ENCODE measurements at regions not wholly inside any gene's neighbourhood (a gene's known extent, or its start where the extent isn't known, plus 50 kb on each side); places are given as distances from the start of the nearest gene placed in this dataset.

GRCh38 chr1:8179132-8179793, 138.7 kb upstream of the SLC45A1 start:
- DNase-seq (ENCODE audit: extremely low spot score, insufficient read length, low read depth), result no peak

GRCh38 chr1:8176279-8176678, 141.6 kb upstream of the SLC45A1 start:
- FAIRE-seq, result no peak

More at GRCh38 chr1:8179132-8179793, 138.7 kb upstream of the SLC45A1 start:
- no peak for FAIRE-seq

GRCh38 chr1:8174807-8175206, 143.1 kb upstream of the SLC45A1 start:
- FAIRE-seq (no peak), DNase-seq (ENCODE audit: extremely low spot score, insufficient read length, low read depth) (no peak)

More at GRCh38 chr1:8176279-8176678, 141.6 kb upstream of the SLC45A1 start:
- DNase-seq (ENCODE audit: extremely low spot score, insufficient read length, low read depth), result no peak

GRCh38 chr1:8171751-8172464, 145.8 kb upstream of the ERRFI1 start:
- FAIRE-seq (no peak), DNase-seq (ENCODE audit: extremely low spot score, insufficient read length, low read depth) (no peak)

GRCh38 chr1:8170059-8170835, 144.1 kb upstream of the ERRFI1 start:
- no peak for FAIRE-seq

GRCh38 chr1:8169364-8170058, 143.4 kb upstream of the ERRFI1 start:
- peak; percentile 70 for DNase-seq (ENCODE audit: extremely low spot score, insufficient read length, low read depth)
- FAIRE-seq, result peak; percentile 94

More at GRCh38 chr1:8170059-8170835, 144.1 kb upstream of the ERRFI1 start:
- no peak for DNase-seq (ENCODE audit: extremely low spot score, insufficient read length, low read depth)

- DNase-seq (ENCODE audit: extremely low spot score, insufficient read length, low read depth) (no peak), FAIRE-seq (peak; percentile 36)
These were observed 141.8 kb upstream of the ERRFI1 start for GRCh38 chr1:8167936-8168335.

- DNase-seq (ENCODE audit: extremely low spot score, insufficient read length, low read depth), result no peak
- FAIRE-seq, result no peak
These were observed 140.3 kb upstream of the ERRFI1 start for GRCh38 chr1:8166406-8166805.

GRCh38 chr1:8165595-8166360, 139.7 kb upstream of the ERRFI1 start:
- DNase-seq (ENCODE audit: extremely low spot score, insufficient read length, low read depth) (no peak), FAIRE-seq (no peak)

- DNase-seq (ENCODE audit: extremely low spot score, insufficient read length, low read depth) (no peak), FAIRE-seq (no peak)
These were observed 138.6 kb upstream of the ERRFI1 start for GRCh38 chr1:8164670-8165069.

GRCh38 chr1:8163039-8163438, 136.9 kb upstream of the ERRFI1 start:
- DNase-seq (ENCODE audit: extremely low spot score, insufficient read length, low read depth) (no peak), FAIRE-seq (no peak)

- FAIRE-seq, result no peak
- DNase-seq (ENCODE audit: extremely low spot score, insufficient read length, low read depth), result no peak
These were observed 136.1 kb upstream of the ERRFI1 start for GRCh38 chr1:8162168-8162567.

GRCh38 chr1:8161546-8162105, 135.5 kb upstream of the ERRFI1 start:
- FAIRE-seq, result no peak
- no peak for DNase-seq (ENCODE audit: extremely low spot score, insufficient read length, low read depth)

- FAIRE-seq (no peak), DNase-seq (ENCODE audit: extremely low spot score, insufficient read length, low read depth) (no peak)
These were observed 133.4 kb upstream of the ERRFI1 start for GRCh38 chr1:8159470-8160024.

GRCh38 chr1:8158995-8159394, 132.9 kb upstream of the ERRFI1 start:
- DNase-seq (ENCODE audit: extremely low spot score, insufficient read length, low read depth) (no peak), FAIRE-seq (peak; percentile 65)

- DNase-seq (ENCODE audit: extremely low spot score, insufficient read length, low read depth) (no peak), FAIRE-seq (no peak)
These were observed 131.7 kb upstream of the ERRFI1 start for GRCh38 chr1:8157765-8158164.

- DNase-seq (ENCODE audit: extremely low spot score, insufficient read length, low read depth) (no peak), FAIRE-seq (no peak)
These were observed 129.5 kb upstream of the ERRFI1 start for GRCh38 chr1:8155528-8156186.

GRCh38 chr1:8154621-8155052, 128.5 kb upstream of the ERRFI1 start:
- FAIRE-seq (no peak), DNase-seq (ENCODE audit: extremely low spot score, insufficient read length, low read depth) (no peak)

Data from GM18507 (cell line).